Stimulated activated CD4-positive, alpha-beta T cell treated with anti-CD3 and anti-CD28 coated beads, Interleukin-1b, Interleukin-23, amount 100 ng/mL, for 4 hours (primary cell): ENCODE measurements at regions not wholly inside any gene's neighbourhood (a gene's known extent, or its start where the extent isn't known, plus 50 kb on each side); places are given as distances from the start of the nearest gene placed in this dataset.
A peak's percentile ranks its signal among the peaks of the same experiment; 100 is the strongest.
"Not testable (repeated sequence)": the region's sequence is repeated elsewhere in the genome, so short reads cannot be mapped to it uniquely, and the experiment has no call there.

ENCODE experiments used
- DNase-seq, 2 donors: peaks; one replicate each; pipeline ENCODE4 v3.0.0-alpha.2; 2020; ENCODE audit warnings: low read depth in 2 of 2

DNA sequence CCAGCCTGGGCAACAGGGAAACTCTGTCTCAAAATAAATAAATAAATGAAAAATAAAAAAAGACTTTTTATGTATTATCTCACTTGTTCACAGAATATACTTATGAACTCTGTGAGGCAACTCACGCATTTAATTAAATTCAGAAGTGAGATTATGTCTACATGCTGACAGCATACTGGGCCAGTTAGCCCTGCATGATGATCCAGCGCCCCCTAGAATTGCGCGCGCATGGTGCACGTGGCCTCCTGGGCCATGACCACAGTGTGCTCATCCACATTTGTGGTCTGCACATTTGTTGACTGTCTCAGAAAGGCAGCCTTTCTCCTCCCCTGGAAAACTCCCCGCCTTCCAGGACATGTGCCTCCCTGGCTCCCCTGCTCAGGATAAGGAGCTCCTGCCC is 64.8 kb upstream of the METTL9 start:
- DNase-seq: not testable (repeated sequence)

DNA sequence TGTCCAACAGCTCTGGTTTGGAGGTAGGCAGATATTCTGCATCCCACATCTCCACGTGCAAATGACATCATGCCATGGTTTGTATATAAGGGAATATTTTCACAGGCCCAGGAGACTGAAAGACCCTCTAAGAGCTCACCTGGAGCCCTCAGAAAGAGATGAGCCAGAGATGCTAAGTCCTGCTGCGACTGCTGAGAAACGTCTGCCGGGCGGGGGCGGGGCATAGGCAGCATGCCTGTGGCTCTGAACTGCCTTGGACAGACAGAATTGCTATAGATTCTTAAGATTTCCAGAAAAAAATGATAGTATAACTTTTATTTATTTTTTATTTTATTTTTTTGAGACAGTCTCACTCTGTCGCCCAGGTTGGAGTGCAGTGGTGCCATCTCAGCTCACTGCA is 64.2 kb upstream of the METTL9 start:
- not testable (repeated sequence) for DNase-seq

- DNase-seq: not testable (repeated sequence)
These were observed 62.6 kb upstream of the METTL9 start for GRCh38 chr16:21536740-21537139.

DNA sequence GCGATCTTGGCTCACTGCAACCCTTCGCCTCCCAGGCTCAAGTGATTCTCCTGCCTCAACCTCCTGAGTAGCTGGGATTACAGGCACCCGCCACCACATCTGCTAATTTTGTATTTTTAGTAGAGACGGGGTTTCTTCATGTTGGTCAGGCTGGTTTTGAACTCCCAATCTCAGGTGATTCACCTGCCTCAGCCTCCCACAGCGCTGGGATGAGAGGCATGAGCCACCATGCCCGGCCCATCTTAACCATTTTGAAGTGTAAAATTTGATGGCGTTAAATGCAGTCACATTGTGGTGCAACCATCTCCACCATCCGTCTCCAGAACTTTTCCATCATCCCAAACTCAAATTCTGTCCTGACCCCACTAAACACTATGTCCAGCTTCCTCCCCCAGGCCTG is 61.8 kb upstream of the METTL9 start:
- DNase-seq: not testable (repeated sequence)

- DNase-seq: not testable (repeated sequence)
These were observed 60.2 kb upstream of the METTL9 start for GRCh38 chr16:21539107-21539618.

DNA sequence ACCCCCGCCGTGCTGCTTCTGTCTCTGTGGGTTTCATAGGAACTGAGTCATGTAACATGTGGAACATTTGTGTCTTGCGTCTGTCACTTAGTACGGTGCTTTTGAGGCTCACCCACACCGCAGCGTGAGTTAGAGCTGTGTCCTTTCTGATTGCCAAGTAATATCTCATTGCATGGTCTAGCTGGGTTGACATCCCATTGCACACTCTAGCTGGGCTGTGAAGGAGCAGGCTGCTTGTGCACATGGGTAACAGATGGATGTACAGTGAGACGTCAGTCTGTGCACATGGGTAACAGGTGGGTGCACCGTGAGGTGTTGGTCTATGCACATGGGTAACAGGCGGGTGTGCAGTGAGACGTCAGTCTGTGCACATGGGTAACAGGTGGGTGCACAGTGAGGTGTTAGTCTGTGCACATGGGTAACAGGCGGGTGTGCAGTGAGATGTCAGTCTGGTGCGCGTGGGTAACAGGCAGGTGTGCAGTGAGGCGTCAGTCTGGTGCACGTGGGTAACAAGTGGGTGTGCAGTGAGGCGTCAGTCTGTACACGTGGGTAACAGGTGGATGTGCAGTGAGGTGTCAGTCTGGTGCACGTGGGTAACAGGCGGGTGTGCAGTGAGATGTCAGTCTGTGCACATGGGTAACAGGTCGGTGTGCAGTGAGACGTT is 58.5 kb upstream of the METTL9 start:
- peak; percentile 41 to 54 for DNase-seq

- not testable (repeated sequence) for DNase-seq
These were observed 57.7 kb upstream of the METTL9 start for GRCh38 chr16:21541611-21542051.

DNA sequence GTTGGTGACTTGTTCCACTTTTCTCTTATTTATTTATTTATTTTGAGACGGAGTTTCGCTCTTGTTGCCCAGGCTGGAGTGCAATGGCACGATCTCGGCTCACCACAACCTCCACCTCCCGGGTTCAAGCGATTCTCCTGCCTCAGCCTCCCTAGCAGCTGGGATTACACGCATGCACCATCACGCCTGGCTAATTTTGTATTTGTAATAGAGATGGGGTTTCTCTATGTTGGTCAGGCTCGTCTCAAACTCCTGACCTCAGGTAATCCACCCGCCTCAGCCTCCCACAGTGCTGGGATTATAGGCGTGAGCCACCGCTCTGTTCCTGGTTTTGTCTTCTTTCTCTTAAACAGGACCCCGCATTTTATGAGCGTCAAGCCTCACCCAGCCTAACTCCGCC is 57.3 kb upstream of the METTL9 start:
- DNase-seq: not testable (repeated sequence)

DNA sequence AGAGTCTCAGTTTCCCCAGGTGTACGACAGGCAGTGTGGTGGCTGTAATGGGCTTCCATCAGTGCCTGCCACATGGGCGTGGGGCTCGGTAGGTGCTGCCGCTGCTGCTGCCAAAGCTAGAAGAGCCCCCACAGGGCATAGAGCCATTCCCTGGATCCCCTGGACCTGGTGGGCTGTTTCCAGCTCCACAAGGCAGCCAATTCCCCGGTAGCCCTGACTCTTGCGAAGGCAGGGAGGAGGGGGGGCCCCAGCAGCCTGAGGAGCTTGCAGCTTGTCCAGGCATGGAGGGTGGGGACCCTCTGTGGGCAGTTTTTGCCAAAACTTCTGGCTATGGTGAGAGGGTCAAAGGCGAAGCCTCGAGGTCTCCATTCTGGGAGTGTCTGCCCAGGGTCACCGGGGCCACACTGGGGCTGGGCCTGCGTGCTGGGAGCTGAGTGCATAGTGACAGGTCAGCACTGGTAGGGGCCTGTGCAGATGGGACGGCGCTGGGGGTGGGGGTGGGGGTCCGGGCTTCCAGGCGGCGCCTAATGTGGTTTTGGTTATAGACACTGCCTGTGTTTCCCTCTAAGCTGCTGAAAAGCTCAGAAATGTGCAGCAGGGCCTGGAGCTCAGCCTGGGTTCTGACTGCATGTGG is 56.8 kb upstream of the METTL9 start:
- DNase-seq: not testable (repeated sequence)

GRCh38 chr16:21543151-21543836 is 56.1 kb upstream of the METTL9 start:
- not testable (repeated sequence) for DNase-seq

GRCh38 chr16:21545664-21546326 is 53.6 kb upstream of the METTL9 start:
- DNase-seq: not testable (repeated sequence)

DNA sequence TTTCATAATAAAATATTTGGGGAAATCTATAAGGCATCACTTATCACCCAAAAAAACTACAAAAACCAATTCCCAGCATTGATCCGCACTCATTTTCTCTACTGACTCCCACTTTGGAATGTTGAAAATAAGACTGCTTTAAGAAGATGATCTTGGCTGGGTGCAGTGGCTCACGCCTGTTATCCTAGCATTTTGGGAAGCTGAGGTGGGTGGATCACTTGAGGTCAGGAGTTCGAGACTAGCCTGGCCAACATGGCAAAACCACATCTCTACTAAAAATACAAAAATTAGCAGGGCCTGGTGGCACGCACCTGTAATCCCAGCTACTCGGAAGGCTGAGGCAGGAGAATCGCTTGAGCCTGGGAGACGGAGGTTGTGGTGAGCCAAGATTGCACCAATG is 50.0 kb upstream of the METTL9 start:
- DNase-seq: not testable (repeated sequence)
